ENCODE measurements at regions not wholly inside any gene's neighbourhood (a gene's known extent, or its start where the extent isn't known, plus 50 kb on each side); places are given as distances from the start of the nearest gene placed in this dataset.

DNA sequence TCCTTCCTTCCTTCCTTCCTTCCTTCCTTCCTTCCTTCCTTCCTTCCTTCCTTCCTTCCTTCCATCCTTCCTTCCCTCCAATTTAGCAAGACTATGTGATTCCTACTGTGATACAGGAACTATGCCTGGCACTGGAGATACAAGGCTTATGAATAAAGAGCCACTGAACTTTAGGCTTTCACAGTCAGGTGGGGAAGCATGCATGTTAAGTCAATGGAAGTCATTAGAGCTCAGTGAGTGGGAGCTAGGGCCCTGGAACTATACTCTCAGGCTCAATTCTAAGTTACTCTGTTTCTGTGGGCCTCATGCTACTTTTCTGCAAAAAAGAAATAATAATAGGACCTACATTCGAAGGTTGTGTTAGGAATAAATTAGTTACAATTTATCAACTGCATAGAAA, 527.6 kb upstream of the ZEB2 start:
- TF ChIP-seq, protein P1, sequence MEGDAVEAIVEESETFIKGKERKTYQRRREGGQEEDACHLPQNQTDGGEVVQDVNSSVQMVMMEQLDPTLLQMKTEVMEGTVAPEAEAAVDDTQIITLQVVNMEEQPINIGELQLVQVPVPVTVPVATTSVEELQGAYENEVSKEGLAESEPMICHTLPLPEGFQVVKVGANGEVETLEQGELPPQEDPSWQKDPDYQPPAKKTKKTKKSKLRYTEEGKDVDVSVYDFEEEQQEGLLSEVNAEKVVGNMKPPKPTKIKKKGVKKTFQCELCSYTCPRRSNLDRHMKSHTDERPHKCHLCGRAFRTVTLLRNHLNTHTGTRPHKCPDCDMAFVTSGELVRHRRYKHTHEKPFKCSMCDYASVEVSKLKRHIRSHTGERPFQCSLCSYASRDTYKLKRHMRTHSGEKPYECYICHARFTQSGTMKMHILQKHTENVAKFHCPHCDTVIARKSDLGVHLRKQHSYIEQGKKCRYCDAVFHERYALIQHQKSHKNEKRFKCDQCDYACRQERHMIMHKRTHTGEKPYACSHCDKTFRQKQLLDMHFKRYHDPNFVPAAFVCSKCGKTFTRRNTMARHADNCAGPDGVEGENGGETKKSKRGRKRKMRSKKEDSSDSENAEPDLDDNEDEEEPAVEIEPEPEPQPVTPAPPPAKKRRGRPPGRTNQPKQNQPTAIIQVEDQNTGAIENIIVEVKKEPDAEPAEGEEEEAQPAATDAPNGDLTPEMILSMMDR (conservative IDR thresholded peaks at IDR 0.05; ENCODE audit: low read depth, low read length) = no peak
- no peak for TF ChIP-seq EZH2 (IDR thresholded peaks at IDR 0.05; ENCODE audit: borderline replicate concordance, low read depth, low read length, poor library complexity, severe bottlenecking)
